WTC11 (cell line): ENCODE measurements at regions not wholly inside any gene's neighbourhood (a gene's known extent, or its start where the extent isn't known, plus 50 kb on each side); places are given as distances from the start of the nearest gene placed in this dataset.
A peak's percentile ranks its signal among the peaks of the same experiment; 100 is the strongest.
"Not testable (repeated sequence)": the region's sequence is repeated elsewhere in the genome, so short reads cannot be mapped to it uniquely, and the experiment has no call there.

Source experiments
- ATAC-seq: fragments of 200-7000 bp; cut with Tn5 transposase; 2 replicates; pipeline ENCODE4 v1.10.0; 2021; ENCODE audit warnings: mild to moderate bottlenecking, moderate library complexity
- CTCF ChIA-PET: fragments of 300-600 bp; sonication (Branson Sonifier 250); formaldehyde crosslinking; loops from one replicate; lab custom pipeline; 2021; ENCODE audit warnings: antibody characterized with exemption; lab: Charles Lee
- POLR2A ChIA-PET: fragments of 350-600 bp; sonication (Branson Sonifier 250); formaldehyde crosslinking; loops from one replicate; lab custom pipeline; 2021; ENCODE audit warnings: antibody characterized with exemption; lab: Charles Lee
- DNase-seq: peaks from one replicate; pipeline ENCODE4 v3.0.0; 2021; ENCODE audit warnings: low spot score
- H3K27ac Mint-ChIP-seq: 2 replicates; pipeline ENCODE4 v1.8.0; 2021; ENCODE audit warnings: mixed read lengths
- H3K27me3 Mint-ChIP-seq: 2 replicates; pipeline ENCODE4 v1.8.0; 2021; ENCODE audit warnings: low read depth, mild to moderate bottlenecking, moderate library complexity, mixed read lengths
- H3K36me3 Mint-ChIP-seq: 2 replicates; pipeline ENCODE4 v1.8.0; 2021; ENCODE audit warnings: mixed read lengths
- H3K4me1 Mint-ChIP-seq: 2 replicates; pipeline ENCODE4 v1.8.0; 2022; ENCODE audit warnings: mixed read lengths
- H3K4me3 Mint-ChIP-seq: 2 replicates; pipeline ENCODE4 v1.8.0; 2021; ENCODE audit warnings: mild to moderate bottlenecking, moderate library complexity, mixed read lengths
- H3K9me3 Mint-ChIP-seq: 2 replicates; pipeline ENCODE4 v1.8.0; 2021; ENCODE audit warnings: mixed read lengths
- AR ChIP-seq: fragments of 250-450 bp; sonication (Bioruptor Pico); IDR thresholded peaks from 2 replicates; pipeline ENCODE4 v1.9.0; 2021; ENCODE audit warnings: mild to moderate bottlenecking
- CREB1 ChIP-seq: sonication (generic); formaldehyde crosslinking; IDR thresholded peaks from 2 replicates; pipeline ENCODE4 v1.8.0; 2023; ENCODE audit warnings: mild to moderate bottlenecking, missing genetic modification reagents
- E2F4 ChIP-seq: sonication (generic); formaldehyde crosslinking; IDR thresholded peaks from 2 replicates; pipeline ENCODE4 v1.8.1; 2022; ENCODE audit warnings: low read depth, mild to moderate bottlenecking, moderate library complexity, missing genetic modification reagents, borderline replicate concordance
- ESRRA ChIP-seq: sonication (generic); formaldehyde crosslinking; IDR thresholded peaks from 2 replicates; pipeline ENCODE4 v1.8.1; 2022; ENCODE audit warnings: mild to moderate bottlenecking, missing genetic modification reagents, borderline replicate concordance
- FOXP1 ChIP-seq: sonication (generic); formaldehyde crosslinking; IDR thresholded peaks from 2 replicates; pipeline ENCODE4 v1.8.0; 2022; ENCODE audit warnings: missing genetic modification reagents, mild to moderate bottlenecking, moderate library complexity, borderline replicate concordance
- IRF1 ChIP-seq: sonication (generic); formaldehyde crosslinking; IDR thresholded peaks from 2 replicates; pipeline ENCODE4 v1.8.0; 2023; ENCODE audit warnings: missing genetic modification reagents
- KAT7 ChIP-seq: sonication (generic); formaldehyde crosslinking; IDR thresholded peaks from 2 replicates; pipeline ENCODE4 v1.8.1; 2023; ENCODE audit warnings: missing genetic modification reagents, mild to moderate bottlenecking, borderline replicate concordance
- NFATC4 ChIP-seq: fragments of 250-450 bp; sonication (Bioruptor Pico); IDR thresholded peaks from 2 replicates; pipeline ENCODE4 v1.9.0; 2021; ENCODE audit warnings: mild to moderate bottlenecking
- NR3C1 ChIP-seq: sonication (generic); formaldehyde crosslinking; conservative IDR thresholded peaks from 2 replicates; pipeline ENCODE4 v1.8.1; 2023; ENCODE audit warnings: low read depth, mild to moderate bottlenecking, missing genetic modification reagents
- PRDM15 ChIP-seq: sonication (generic); formaldehyde crosslinking; IDR thresholded peaks from 2 replicates; pipeline ENCODE4 v1.8.0; 2022; ENCODE audit warnings: missing genetic modification reagents
- SMAD3 ChIP-seq: sonication (generic); formaldehyde crosslinking; IDR thresholded peaks from 2 replicates; pipeline ENCODE4 v1.8.0; 2022; ENCODE audit warnings: missing genetic modification reagents, mild to moderate bottlenecking, borderline replicate concordance
- SMAD4 ChIP-seq: sonication (generic); formaldehyde crosslinking; IDR thresholded peaks from 2 replicates; pipeline ENCODE4 v1.8.0; 2022; ENCODE audit warnings: mild to moderate bottlenecking, missing genetic modification reagents
- ZNF232 ChIP-seq: sonication (generic); formaldehyde crosslinking; IDR thresholded peaks from 2 replicates; pipeline ENCODE4 v1.8.0; 2022; ENCODE audit warnings: mild to moderate bottlenecking, missing genetic modification reagents
- TF ChIP-seq, protein P1 (sequence below): sonication (generic); formaldehyde crosslinking; IDR thresholded peaks from 2 replicates; pipeline ENCODE4 v1.8.1; 2023; ENCODE audit warnings: mild to moderate bottlenecking, moderate library complexity, missing genetic modification reagents
- TF ChIP-seq, protein P2 (sequence below): sonication (generic); formaldehyde crosslinking; IDR thresholded peaks from 2 replicates; pipeline ENCODE4 v1.8.1; 2023; ENCODE audit warnings: mild to moderate bottlenecking, missing genetic modification reagents, borderline replicate concordance

DNA sequence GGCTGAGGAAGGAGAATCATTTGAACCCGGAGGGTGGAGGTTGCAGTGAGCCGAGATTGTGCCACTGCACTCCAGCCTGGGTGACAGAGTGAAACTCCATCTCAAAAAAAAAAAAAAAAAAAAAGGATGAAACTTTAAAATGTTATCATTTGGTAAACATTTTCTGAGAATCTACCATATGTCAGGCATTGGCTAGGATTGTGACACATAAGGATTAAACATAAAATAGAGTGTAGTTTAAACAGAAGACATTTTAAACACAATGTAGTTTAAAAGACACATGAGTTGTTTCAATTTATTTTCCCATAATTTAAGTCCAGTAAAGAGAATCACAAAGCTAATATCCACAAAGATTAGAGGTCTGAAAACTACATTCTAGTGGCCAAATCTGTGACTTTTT, 63.5 kb upstream of the TBXT start:
- Mint-ChIP-seq H3K4me1 (peaks cover 13% of the 10 kb centered on the region), H3K27me3 (peaks cover 29% of the 10 kb centered on the region)
- POLR2A ChIA-PET, ATAC-seq, H3K9me3 Mint-ChIP-seq, DNase-seq, CTCF ChIA-PET, H3K27ac Mint-ChIP-seq, H3K36me3 Mint-ChIP-seq, H3K4me3 Mint-ChIP-seq: not testable (repeated sequence)

DNA sequence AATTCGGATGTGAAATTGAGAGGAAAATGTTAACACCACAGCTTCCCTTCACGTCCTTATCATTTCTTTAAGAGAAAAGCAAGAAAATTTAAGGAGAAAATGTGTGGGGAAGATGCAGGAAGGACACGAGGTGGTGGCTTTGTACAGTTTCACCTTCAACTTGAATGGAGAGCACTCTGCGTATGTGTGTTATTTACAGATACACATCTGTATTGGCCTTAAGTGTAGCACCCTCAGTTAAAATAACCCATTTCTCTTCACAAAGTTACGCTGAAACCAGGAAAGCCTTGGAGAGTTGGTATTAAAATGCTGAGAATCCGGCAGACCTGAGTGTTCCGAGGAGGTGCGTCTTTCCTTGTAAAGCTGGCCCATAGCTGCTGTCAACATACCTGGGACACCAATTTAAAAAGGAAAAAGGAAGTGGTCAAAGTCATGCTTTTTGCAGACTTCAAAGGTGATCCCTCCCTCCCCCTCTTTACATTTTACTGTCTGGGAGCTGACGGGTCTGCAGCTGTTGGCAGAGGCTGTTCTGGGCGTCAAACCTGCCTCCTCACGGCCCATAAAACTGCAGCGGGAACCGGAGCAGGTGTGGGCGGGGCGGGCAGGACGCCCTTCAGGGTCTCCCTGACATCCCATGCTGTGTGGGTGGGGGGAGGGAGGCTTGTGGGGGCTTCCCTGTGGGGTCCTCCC, 61.3 kb upstream of the TBXT start:
- TF ChIP-seq IRF1 (CRISPR knock-in tag) = no peak
- TF ChIP-seq ZNF232 = no peak
- TF ChIP-seq PRDM15 = no peak
- no peak for TF ChIP-seq AR (CRISPR knock-in tag)
- no peak for TF ChIP-seq NR3C1 (CRISPR knock-in tag)
- no peak for TF ChIP-seq E2F4
- TF ChIP-seq CREB1 (CRISPR knock-in tag) = no peak
- no peak for TF ChIP-seq SMAD4 (CRISPR knock-in tag)
- TF ChIP-seq, protein P1, sequence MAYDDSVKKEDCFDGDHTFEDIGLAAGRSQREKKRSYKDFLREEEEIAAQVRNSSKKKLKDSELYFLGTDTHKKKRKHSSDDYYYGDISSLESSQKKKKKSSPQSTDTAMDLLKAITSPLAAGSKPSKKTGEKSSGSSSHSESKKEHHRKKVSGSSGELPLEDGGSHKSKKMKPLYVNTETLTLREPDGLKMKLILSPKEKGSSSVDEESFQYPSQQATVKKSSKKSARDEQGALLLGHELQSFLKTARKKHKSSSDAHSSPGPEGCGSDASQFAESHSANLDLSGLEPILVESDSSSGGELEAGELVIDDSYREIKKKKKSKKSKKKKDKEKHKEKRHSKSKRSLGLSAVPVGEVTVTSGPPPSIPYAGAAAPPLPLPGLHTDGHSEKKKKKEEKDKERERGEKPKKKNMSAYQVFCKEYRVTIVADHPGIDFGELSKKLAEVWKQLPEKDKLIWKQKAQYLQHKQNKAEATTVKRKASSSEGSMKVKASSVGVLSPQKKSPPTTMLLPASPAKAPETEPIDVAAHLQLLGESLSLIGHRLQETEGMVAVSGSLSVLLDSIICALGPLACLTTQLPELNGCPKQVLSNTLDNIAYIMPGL = no peak
- TF ChIP-seq SMAD3 = no peak
- no peak for TF ChIP-seq NFATC4 (CRISPR knock-in tag)
- TF ChIP-seq KAT7 (CRISPR knock-in tag) = no peak
- TF ChIP-seq, protein P2, sequence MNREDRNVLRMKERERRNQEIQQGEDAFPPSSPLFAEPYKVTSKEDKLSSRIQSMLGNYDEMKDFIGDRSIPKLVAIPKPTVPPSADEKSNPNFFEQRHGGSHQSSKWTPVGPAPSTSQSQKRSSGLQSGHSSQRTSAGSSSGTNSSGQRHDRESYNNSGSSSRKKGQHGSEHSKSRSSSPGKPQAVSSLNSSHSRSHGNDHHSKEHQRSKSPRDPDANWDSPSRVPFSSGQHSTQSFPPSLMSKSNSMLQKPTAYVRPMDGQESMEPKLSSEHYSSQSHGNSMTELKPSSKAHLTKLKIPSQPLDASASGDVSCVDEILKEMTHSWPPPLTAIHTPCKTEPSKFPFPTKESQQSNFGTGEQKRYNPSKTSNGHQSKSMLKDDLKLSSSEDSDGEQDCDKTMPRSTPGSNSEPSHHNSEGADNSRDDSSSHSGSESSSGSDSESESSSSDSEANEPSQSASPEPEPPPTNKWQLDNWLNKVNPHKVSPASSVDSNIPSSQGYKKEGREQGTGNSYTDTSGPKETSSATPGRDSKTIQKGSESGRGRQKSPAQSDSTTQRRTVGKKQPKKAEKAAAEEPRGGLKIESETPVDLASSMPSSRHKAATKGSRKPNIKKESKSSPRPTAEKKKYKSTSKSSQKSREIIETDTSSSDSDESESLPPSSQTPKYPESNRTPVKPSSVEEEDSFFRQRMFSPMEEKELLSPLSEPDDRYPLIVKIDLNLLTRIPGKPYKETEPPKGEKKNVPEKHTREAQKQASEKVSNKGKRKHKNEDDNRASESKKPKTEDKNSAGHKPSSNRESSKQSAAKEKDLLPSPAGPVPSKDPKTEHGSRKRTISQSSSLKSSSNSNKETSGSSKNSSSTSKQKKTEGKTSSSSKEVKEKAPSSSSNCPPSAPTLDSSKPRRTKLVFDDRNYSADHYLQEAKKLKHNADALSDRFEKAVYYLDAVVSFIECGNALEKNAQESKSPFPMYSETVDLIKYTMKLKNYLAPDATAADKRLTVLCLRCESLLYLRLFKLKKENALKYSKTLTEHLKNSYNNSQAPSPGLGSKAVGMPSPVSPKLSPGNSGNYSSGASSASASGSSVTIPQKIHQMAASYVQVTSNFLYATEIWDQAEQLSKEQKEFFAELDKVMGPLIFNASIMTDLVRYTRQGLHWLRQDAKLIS (CRISPR knock-in tag) = no peak
- TF ChIP-seq ESRRA (CRISPR knock-in tag) = no peak
- no peak for TF ChIP-seq FOXP1 (CRISPR knock-in tag)
- Mint-ChIP-seq H3K36me3 (no peaks in the 10 kb centered on the region), H3K4me3 (no peak overlapping the region), H3K9me3 (no peaks in the 10 kb centered on the region), H3K4me1 (peaks cover 13% of the 10 kb centered on the region), H3K27me3 (peaks cover 32% of the 10 kb centered on the region), H3K27ac (no peak overlapping the region)
- DNase-seq (no peak), ATAC-seq (peak; percentile 73)
- ChIA-PET POLR2A (no interaction called here), CTCF (interaction anchor here (0.7 kb wide), 1 partner anchor 247 kb away, joined by 4 read pairs; no protein-coding TSS in a partner anchor)
